ENCODE measurements at regions not wholly inside any gene's neighbourhood (a gene's known extent, or its start where the extent isn't known, plus 50 kb on each side); places are given as distances from the start of the nearest gene placed in this dataset.

GRCh38 chr1:213883618-213884017, 104.2 kb upstream of the PROX1 start:
- TF ChIP-seq POLR2AphosphoS5 (IDR thresholded peaks at IDR 0.05; ENCODE audit: low read depth, low read length) (no peak), TAF1 (IDR thresholded peaks at IDR 0.05; ENCODE audit: borderline replicate concordance, insufficient read depth, low read length) (no peak)
